CD8-positive, alpha-beta memory T cell (primary cell): ENCODE measurements at regions not wholly inside any gene's neighbourhood (a gene's known extent, or its start where the extent isn't known, plus 50 kb on each side); places are given as distances from the start of the nearest gene placed in this dataset.
"Not testable (repeated sequence)": the region's sequence is repeated elsewhere in the genome, so short reads cannot be mapped to it uniquely, and the experiment has no call there.

Experiments used
- CTCF ChIA-PET: fragments of 350-600 bp; sonication (Branson Sonifier 250); formaldehyde crosslinking; loops from one replicate; lab custom pipeline; 2021; ENCODE audit warnings: antibody characterized with exemption; lab: Charles Lee
- POLR2A ChIA-PET: fragments of 350-600 bp; sonication (Branson Sonifier 250); formaldehyde crosslinking; loops from one replicate; lab custom pipeline; 2021; ENCODE audit warnings: antibody characterized with exemption; lab: Charles Lee
- DNase-seq, 5 donors: peaks; one replicate each; pipeline versions ENCODE4 v3.0.0 to v3.0.0-alpha.2; 2020 to 2022; ENCODE audit warnings: mixed read lengths in 1 of 5
- H3K27ac ChIP-seq: one replicate; pipeline ENCODE4 v1.7.0; 2013; ENCODE audit warnings: low read depth, mild to moderate bottlenecking, low read length, moderate library complexity
- H3K27me3 ChIP-seq: 2 replicates; pipeline ENCODE4 v1.7.0; 2013; ENCODE audit warnings: low read length, mild to moderate bottlenecking; ENCODE audit not compliant: insufficient read depth, poor library complexity, severe bottlenecking
- H3K36me3 ChIP-seq: 2 replicates; pipeline ENCODE4 v1.7.0; 2013; ENCODE audit warnings: mild to moderate bottlenecking, low read length, moderate library complexity; ENCODE audit not compliant: insufficient read depth
- H3K4me1 ChIP-seq: 2 replicates; pipeline ENCODE4 v1.7.0; 2013; ENCODE audit warnings: mild to moderate bottlenecking, low read length, moderate library complexity; ENCODE audit not compliant: insufficient read depth
- H3K4me3 ChIP-seq: 2 replicates; pipeline ENCODE4 v1.7.0; 2013; ENCODE audit warnings: mild to moderate bottlenecking, low read length
- H3K9me3 ChIP-seq: 2 replicates; pipeline ENCODE4 v1.7.0; 2013; ENCODE audit warnings: mild to moderate bottlenecking, low read length
- H3K27ac Mint-ChIP-seq, 8 donors: one replicate each; pipeline ENCODE4 v1.8.0; 2020 to 2021; ENCODE audit warnings: mixed read lengths in 8 of 8, mild to moderate bottlenecking in 6 of 8, inconsistent platforms in 3 of 8, moderate library complexity in 3 of 8
- H3K27me3 Mint-ChIP-seq, 2 donors: one replicate each; pipeline ENCODE4 v1.8.0; 2020 to 2021; ENCODE audit warnings: mixed read lengths in 2 of 2, mild to moderate bottlenecking in 1 of 2, moderate library complexity in 1 of 2
- H3K36me3 Mint-ChIP-seq, 3 donors: one replicate each; pipeline ENCODE4 v1.8.0; 2020 to 2021; ENCODE audit warnings: mixed read lengths in 3 of 3, inconsistent platforms in 1 of 3, mild to moderate bottlenecking in 1 of 3
- H3K4me1 Mint-ChIP-seq, 3 donors: one replicate each; pipeline ENCODE4 v1.8.0; 2020 to 2021; ENCODE audit warnings: mixed read lengths in 3 of 3, inconsistent platforms in 1 of 3, mild to moderate bottlenecking in 1 of 3
- H3K4me3 Mint-ChIP-seq, 7 donors: one replicate each; pipeline ENCODE4 v1.8.0; 2020 to 2021; ENCODE audit warnings: mixed read lengths in 7 of 7, mild to moderate bottlenecking in 6 of 7, moderate library complexity in 4 of 7, inconsistent platforms in 2 of 7
- H3K9me3 Mint-ChIP-seq, 5 donors: one replicate each; pipeline ENCODE4 v1.8.0; 2020 to 2022; ENCODE audit warnings: mixed read lengths in 5 of 5, mild to moderate bottlenecking in 3 of 5, moderate library complexity in 2 of 5, inconsistent platforms in 1 of 5

DNA sequence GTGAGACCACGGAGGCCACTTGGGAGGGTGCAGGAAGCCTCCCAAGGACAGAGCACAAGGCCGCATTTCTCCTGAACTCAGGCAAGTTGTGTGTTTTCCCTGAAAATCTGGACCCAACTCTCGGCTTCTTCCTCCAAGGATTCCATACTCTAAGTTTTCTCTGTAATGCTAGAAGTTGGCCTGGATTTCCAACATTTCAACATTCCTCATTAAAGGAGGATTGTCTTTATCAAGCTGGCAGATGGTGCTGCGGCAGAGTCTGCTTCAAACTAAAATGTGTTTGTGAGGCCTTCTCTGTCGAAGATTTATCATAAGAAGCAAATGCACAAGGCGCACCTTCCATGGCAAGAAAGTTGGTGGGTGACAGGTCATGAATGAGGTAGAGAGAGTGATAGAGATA is 94.4 kb upstream of the SATB2 start:
- no peaks in the 10 kb centered on the region for H3K4me1 ChIP-seq
- Mint-ChIP-seq H3K9me3 (peaks cover 0 to 2% (median 2%) of the 10 kb centered on the region in 5 donors), H3K4me3 (no peak overlapping the region), H3K27ac (no peak overlapping the region), H3K4me1 (no peaks in the 10 kb centered on the region), H3K36me3 (no peaks in the 10 kb centered on the region), H3K27me3 (peaks cover 0 to 2% of the 10 kb centered on the region in 2 donors)
- H3K9me3 ChIP-seq, result no peaks in the 10 kb centered on the region
- H3K27me3 ChIP-seq, result no peaks in the 10 kb centered on the region
- ChIA-PET CTCF (no interaction called here), POLR2A (no interaction called here)
- no peak overlapping the region for H3K4me3 ChIP-seq
- no peak overlapping the region for H3K27ac ChIP-seq
- no peak for DNase-seq
- no peaks in the 10 kb centered on the region for H3K36me3 ChIP-seq

DNA sequence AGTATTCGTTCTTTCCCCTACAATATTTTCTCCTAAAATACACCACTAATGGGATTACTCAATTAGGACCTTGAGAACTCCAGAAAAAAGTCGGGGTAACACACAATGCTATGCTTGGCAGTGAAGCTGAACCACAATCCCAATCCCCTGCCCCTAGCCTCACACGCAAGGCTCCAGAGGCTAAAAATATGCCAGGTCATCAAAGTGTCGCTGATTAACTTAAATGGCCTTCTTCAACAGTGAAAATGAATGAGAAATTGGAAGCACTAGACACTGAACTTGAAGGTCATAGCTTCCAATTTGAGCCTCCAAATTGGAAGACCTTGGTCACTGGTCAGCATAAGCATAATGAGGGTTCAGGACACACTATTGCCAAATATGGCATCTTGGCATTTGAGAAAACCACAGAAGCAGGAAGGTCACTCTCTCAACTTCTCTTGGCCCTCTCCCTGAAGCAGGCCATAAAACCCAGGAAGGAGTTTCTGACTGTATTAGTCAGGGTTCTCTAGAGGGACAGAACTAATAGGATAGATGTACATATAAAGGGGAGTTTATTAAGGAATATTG is 86.0 kb upstream of the SATB2 start:
- no peaks in the 10 kb centered on the region for H3K4me1 Mint-ChIP-seq
- no peak overlapping the region for H3K27ac Mint-ChIP-seq
- ChIA-PET POLR2A (no interaction called here), CTCF (no interaction called here)
- H3K36me3 Mint-ChIP-seq, result no peaks in the 10 kb centered on the region
- H3K9me3 Mint-ChIP-seq, result no peaks in the 10 kb centered on the region
- no peak for DNase-seq
- Histone ChIP-seq H3K36me3 (no peaks in the 10 kb centered on the region), H3K4me3 (no peak overlapping the region), H3K4me1 (no peaks in the 10 kb centered on the region), H3K9me3 (no peaks in the 10 kb centered on the region), H3K27me3 (no peaks in the 10 kb centered on the region), H3K27ac (no peak overlapping the region)
- peaks cover 0 to 3% of the 10 kb centered on the region in 2 donors for H3K27me3 Mint-ChIP-seq
- no peak overlapping the region for H3K4me3 Mint-ChIP-seq

DNA sequence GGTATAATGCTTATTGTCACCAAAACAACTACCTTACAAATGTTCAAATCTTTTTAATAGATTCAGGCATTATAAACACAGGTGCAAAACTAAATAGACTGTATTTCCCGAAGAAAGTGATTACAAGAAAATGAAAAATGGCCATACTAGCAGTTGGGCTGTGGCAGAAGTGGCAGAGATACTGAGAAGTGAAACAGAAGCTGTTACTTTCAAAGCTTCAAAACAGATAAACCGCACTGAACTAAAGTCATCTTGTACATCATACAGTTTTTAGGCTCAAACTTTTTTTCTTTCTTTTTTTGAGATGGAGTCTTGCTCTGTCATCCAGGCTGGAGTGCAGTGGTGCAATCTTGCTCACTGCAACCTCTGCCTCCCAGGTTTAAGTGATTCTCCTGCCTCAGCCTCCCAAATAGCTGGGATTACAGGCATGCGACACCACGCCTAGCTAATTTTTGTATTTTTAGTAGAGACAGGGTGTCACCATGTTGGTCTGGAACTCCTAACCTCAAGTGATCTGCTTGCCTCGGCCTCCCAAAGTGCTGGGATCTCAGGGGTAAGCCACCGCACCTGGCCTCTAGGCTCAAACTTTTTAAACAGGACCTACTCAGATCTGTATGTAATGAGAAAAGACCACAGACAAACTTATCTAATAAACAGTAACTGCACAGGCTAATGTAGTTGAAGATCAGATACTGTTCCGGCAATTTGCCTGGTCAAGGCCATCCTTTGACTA is 77.9 kb upstream of the SATB2 start:
- no peaks in the 10 kb centered on the region for H3K4me1 ChIP-seq
- Mint-ChIP-seq H3K27me3 (no peaks in the 10 kb centered on the region), H3K4me1 (no peaks in the 10 kb centered on the region), H3K36me3 (no peaks in the 10 kb centered on the region), H3K27ac (no peak overlapping the region), H3K4me3 (no peak overlapping the region), H3K9me3 (peaks cover 0 to 10% (median 0%) of the 10 kb centered on the region in 5 donors)
- H3K27ac ChIP-seq, result no peak overlapping the region
- CTCF ChIA-PET, result no interaction called here
- no peak overlapping the region for H3K4me3 ChIP-seq
- H3K27me3 ChIP-seq, result no peaks in the 10 kb centered on the region
- no peak for DNase-seq
- H3K9me3 ChIP-seq, result no peaks in the 10 kb centered on the region
- POLR2A ChIA-PET, result no interaction called here
- no peaks in the 10 kb centered on the region for H3K36me3 ChIP-seq

DNA sequence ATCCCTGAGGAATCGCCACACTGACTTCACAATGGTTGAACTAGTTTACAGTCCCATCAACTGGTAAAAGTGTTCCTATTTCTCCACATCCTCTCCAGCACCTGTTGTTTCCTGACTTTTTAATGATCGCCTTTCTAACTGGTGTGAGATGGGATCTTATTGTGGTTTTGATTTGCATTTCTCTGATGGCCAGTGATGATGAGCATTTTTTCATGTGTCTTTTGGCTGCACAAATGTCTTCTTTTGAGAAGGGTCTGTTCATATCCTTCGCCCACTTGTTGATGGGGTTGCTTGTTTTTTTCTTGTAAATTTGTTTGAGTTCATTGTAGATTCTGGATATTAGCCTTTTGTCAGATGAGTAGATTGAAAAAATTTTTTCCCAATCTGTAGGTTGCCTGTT is 76.1 kb upstream of the SATB2 start:
- H3K4me1 Mint-ChIP-seq, H3K27ac Mint-ChIP-seq, DNase-seq, H3K36me3 ChIP-seq, H3K36me3 Mint-ChIP-seq, H3K4me1 ChIP-seq, H3K27me3 ChIP-seq, H3K27me3 Mint-ChIP-seq, H3K27ac ChIP-seq, H3K9me3 ChIP-seq, H3K4me3 Mint-ChIP-seq, CTCF ChIA-PET, H3K4me3 ChIP-seq, POLR2A ChIA-PET: not testable (repeated sequence)
- H3K9me3 Mint-ChIP-seq, result peaks cover 0 to 10% (median 1%) of the 10 kb centered on the region in 5 donors

DNA sequence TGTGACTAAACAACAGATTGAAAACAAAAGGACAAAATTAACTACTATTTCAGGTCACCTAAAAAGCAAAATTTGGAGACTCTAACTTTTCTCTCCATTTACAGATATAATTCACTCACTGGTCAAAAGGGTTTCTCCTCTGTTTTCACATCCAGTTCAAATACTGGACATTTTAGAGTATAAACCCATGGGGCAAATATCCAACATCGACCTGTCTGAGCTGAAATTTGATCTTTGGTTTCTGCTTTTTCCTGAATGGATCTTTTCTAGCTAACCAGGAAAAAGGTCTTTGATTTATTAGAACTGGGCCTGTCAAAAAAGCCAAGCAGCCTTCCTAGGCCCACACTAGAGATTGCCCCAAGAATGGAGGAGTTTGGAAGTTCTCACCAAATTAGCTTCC is 69.3 kb upstream of the SATB2 start:
- Mint-ChIP-seq H3K27ac (no peak overlapping the region), H3K9me3 (peaks cover 0 to 18% (median 6%) of the 10 kb centered on the region in 5 donors), H3K27me3 (peaks cover 2 to 3% of the 10 kb centered on the region in 2 donors), H3K36me3 (no peaks in the 10 kb centered on the region), H3K4me3 (no peak overlapping the region), H3K4me1 (no peaks in the 10 kb centered on the region)
- ChIA-PET POLR2A (no interaction called here), CTCF (interaction anchor here (0.9 kb wide), 1 partner anchor 10 kb away, joined by 3 read pairs; no protein-coding TSS in a partner anchor)
- H3K36me3 ChIP-seq, result no peaks in the 10 kb centered on the region
- no peak overlapping the region for H3K27ac ChIP-seq
- H3K4me3 ChIP-seq, result no peak overlapping the region
- H3K9me3 ChIP-seq, result no peaks in the 10 kb centered on the region
- DNase-seq, result no peak
- H3K27me3 ChIP-seq, result no peaks in the 10 kb centered on the region
- H3K4me1 ChIP-seq, result no peaks in the 10 kb centered on the region

DNA sequence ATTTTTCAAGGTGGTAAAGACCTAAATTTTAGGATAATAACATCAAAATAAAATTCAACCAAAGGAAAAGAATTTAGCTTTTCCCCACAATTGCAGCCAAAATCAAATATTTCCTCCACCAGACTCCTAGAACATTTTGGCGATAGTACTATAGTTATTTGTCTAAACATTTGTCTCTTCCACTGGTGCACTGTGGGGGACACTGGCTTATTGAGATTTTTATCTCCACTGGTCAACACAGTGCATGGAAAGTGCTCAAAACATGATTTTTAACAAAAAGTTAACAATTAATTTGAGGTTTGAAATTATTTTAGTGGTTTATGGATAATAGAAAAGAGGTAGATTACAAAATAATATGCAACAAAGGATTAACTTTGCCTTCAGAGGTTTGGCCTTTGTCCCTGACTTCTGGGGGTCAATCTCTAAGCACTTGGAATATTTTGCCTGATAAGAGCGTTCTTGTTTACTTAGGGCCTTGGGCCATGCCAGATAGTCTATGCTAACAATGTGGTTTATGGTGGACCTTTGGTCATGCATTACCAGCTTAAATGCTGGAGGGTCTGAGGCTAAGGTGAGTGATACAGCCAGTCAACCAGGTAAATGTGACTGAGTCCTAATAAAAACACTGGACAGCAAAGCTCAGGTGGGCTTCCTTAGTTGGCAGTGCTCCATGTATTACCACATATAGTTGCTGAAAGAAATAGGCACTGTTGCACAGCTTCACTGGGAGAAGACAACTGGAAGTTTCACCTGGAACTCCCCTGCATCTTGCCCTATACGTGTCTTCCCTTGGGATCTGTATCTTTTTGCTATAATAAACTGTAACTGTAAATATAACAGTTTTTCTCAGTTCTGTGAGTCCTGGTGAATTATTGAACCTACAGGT is 67.2 kb upstream of the SATB2 start:
- Mint-ChIP-seq H3K27me3 (peaks cover 3 to 7% of the 10 kb centered on the region in 2 donors), H3K27ac (no peak overlapping the region), H3K4me1 (no peaks in the 10 kb centered on the region), H3K9me3 (peaks cover 0 to 10% (median 6%) of the 10 kb centered on the region in 5 donors), H3K36me3 (no peaks in the 10 kb centered on the region), H3K4me3 (no peak overlapping the region)
- no peak for DNase-seq
- H3K4me1 ChIP-seq, result no peaks in the 10 kb centered on the region
- no peak overlapping the region for H3K4me3 ChIP-seq
- H3K27ac ChIP-seq, result no peak overlapping the region
- no peaks in the 10 kb centered on the region for H3K36me3 ChIP-seq
- no peaks in the 10 kb centered on the region for H3K9me3 ChIP-seq
- CTCF ChIA-PET, result no interaction called here
- no peaks in the 10 kb centered on the region for H3K27me3 ChIP-seq
- POLR2A ChIA-PET, result no interaction called here

DNA sequence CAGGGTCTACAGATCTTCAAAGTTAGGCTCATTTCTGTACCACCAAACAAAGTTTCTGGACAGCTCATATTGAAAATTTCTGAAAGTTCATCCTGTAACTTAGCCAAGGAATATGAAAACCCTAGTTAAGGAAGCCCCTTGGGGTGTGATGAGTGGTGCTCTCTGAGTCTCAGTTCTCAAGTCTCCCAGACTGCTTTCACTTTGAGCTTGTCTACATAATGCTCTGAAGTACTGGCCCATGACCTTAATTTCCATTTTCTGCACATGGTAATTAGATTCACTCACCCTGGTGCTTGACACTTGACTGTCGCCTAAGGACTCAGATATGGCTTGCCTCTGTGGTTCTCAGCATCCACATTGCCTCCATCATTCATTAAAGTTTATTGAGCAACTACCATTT is 51.7 kb upstream of the SATB2 start:
- POLR2A ChIA-PET, result no interaction called here
- no peaks in the 10 kb centered on the region for H3K36me3 ChIP-seq
- H3K27me3 Mint-ChIP-seq, result peaks cover 2 to 10% of the 10 kb centered on the region in 2 donors
- no peak overlapping the region for H3K4me3 Mint-ChIP-seq
- no peaks in the 10 kb centered on the region for H3K9me3 ChIP-seq
- H3K4me1 ChIP-seq, result no peaks in the 10 kb centered on the region
- H3K9me3 Mint-ChIP-seq, result no peaks in the 10 kb centered on the region
- no peak overlapping the region for H3K27ac ChIP-seq
- CTCF ChIA-PET, result no interaction called here
- H3K4me3 ChIP-seq, result no peak overlapping the region
- no peak for DNase-seq
- H3K36me3 Mint-ChIP-seq, result peaks cover 0 to 1% (median 0%) of the 10 kb centered on the region in 3 donors
- no peak overlapping the region for H3K27ac Mint-ChIP-seq
- no peaks in the 10 kb centered on the region for H3K4me1 Mint-ChIP-seq
- no peaks in the 10 kb centered on the region for H3K27me3 ChIP-seq
